ENCODE measurements at regions not wholly inside any gene's neighbourhood (a gene's known extent, or its start where the extent isn't known, plus 50 kb on each side); places are given as distances from the start of the nearest gene placed in this dataset.
"Not testable (repeated sequence)": the region's sequence is repeated elsewhere in the genome, so short reads cannot be mapped to it uniquely, and the experiment has no call there.

- no peak overlapping the region for H3K4me3 ChIP-seq (ENCODE audit: control insufficient read depth in 2 of 3, extremely low read depth in 1 of 3, insufficient read depth in 2 of 3, low read depth in 1 of 3, low read length in 3 of 3)
- H3K4me1 ChIP-seq (ENCODE audit: control insufficient read depth, extremely low read depth, insufficient read depth, low read length), result no peaks in the 10 kb centered on the region
- H4K20me1 ChIP-seq (ENCODE audit: control insufficient read depth, extremely low read depth, insufficient read depth, low read length), result no peaks in the 10 kb centered on the region
- no peaks in the 10 kb centered on the region for H3K9me1 ChIP-seq (ENCODE audit: control insufficient read depth, extremely low read depth, insufficient read depth, low read length)
- no peak overlapping the region for H3K9ac ChIP-seq (ENCODE audit: control insufficient read depth, extremely low read depth, insufficient read depth, low read length)
- FAIRE-seq (no peak), DNase-seq (ENCODE audit: low read depth, low spot score) (no peak)
- no peaks in the 10 kb centered on the region for H3K36me3 ChIP-seq (ENCODE audit: control insufficient read depth in 2 of 2, extremely low read depth in 1 of 2, insufficient read depth in 2 of 2, low read length in 2 of 2)
- no peak overlapping the region for H3K4me2 ChIP-seq (ENCODE audit: control insufficient read depth, extremely low read depth, insufficient read depth, low read depth, low read length)
- H3K9me3 ChIP-seq (ENCODE audit: control insufficient read depth, low read depth, low read length), result no peaks in the 10 kb centered on the region
- no peak overlapping the region for H3K27ac ChIP-seq (ENCODE audit: control insufficient read depth, insufficient read depth, low read length)
- dilution Hi-C loops (cut with MboI; ENCODE audit: extremely low pct_ligation_motif_present, low sequenced_read_pairs), result no loop called here
- no peaks in the 10 kb centered on the region for H3K79me2 ChIP-seq (ENCODE audit: control insufficient read depth, insufficient read depth, low read length)
- TF ChIP-seq EZH2 (IDR thresholded peaks at IDR 0.05; ENCODE audit: low read length), result no peak
- TF ChIP-seq CTCF (optimal IDR thresholded peaks at IDR 0.05 in 1 of 3, IDR thresholded peaks at IDR 0.05 in 1 of 3, conservative IDR thresholded peaks at IDR 0.05 in 1 of 3; ENCODE audit: extremely low read depth in 1 of 3, insufficient read depth in 2 of 3, low read length in 3 of 3), result no peak
- H2AFZ ChIP-seq (ENCODE audit: control insufficient read depth, low read length), result no peak overlapping the region
- no peaks in the 10 kb centered on the region for H3K27me3 ChIP-seq (ENCODE audit: control insufficient read depth, extremely low read depth, insufficient read depth, low read length)
Measured at GRCh38 chr4:170801771-170802170, 712.0 kb upstream of the AADAT start.

GRCh38 chr4:170794525-170794924 lies 704.8 kb upstream of the AADAT start:
- Histone ChIP-seq H3K9me3 (ENCODE audit: control insufficient read depth, low read depth, low read length) (no peaks in the 10 kb centered on the region), H4K20me1 (ENCODE audit: control insufficient read depth, extremely low read depth, insufficient read depth, low read length) (no peaks in the 10 kb centered on the region), H3K36me3 (ENCODE audit: control insufficient read depth in 2 of 2, extremely low read depth in 1 of 2, insufficient read depth in 2 of 2, low read length in 2 of 2) (no peaks in the 10 kb centered on the region), H2AFZ (ENCODE audit: control insufficient read depth, low read length) (no peak overlapping the region), H3K4me2 (ENCODE audit: control insufficient read depth, extremely low read depth, insufficient read depth, low read depth, low read length) (no peak overlapping the region), H3K9me1 (ENCODE audit: control insufficient read depth, extremely low read depth, insufficient read depth, low read length) (no peaks in the 10 kb centered on the region), H3K27me3 (ENCODE audit: control insufficient read depth, extremely low read depth, insufficient read depth, low read length) (no peaks in the 10 kb centered on the region), H3K79me2 (ENCODE audit: control insufficient read depth, insufficient read depth, low read length) (no peaks in the 10 kb centered on the region), H3K4me1 (ENCODE audit: control insufficient read depth, extremely low read depth, insufficient read depth, low read length) (no peaks in the 10 kb centered on the region), H3K9ac (ENCODE audit: control insufficient read depth, extremely low read depth, insufficient read depth, low read length) (no peak overlapping the region), H3K27ac (ENCODE audit: control insufficient read depth, insufficient read depth, low read length) (no peak overlapping the region), H3K4me3 (ENCODE audit: control insufficient read depth in 2 of 3, extremely low read depth in 1 of 3, insufficient read depth in 2 of 3, low read depth in 1 of 3, low read length in 3 of 3) (no peak overlapping the region)
- no peak for DNase-seq (ENCODE audit: low read depth, low spot score)
- no peak for FAIRE-seq
- dilution Hi-C loops (cut with MboI; ENCODE audit: extremely low pct_ligation_motif_present, low sequenced_read_pairs), result no loop called here
- TF ChIP-seq EZH2 (IDR thresholded peaks at IDR 0.05; ENCODE audit: low read length) (no peak), CTCF (optimal IDR thresholded peaks at IDR 0.05 in 1 of 3, IDR thresholded peaks at IDR 0.05 in 1 of 3, conservative IDR thresholded peaks at IDR 0.05 in 1 of 3; ENCODE audit: extremely low read depth in 1 of 3, insufficient read depth in 2 of 3, low read length in 3 of 3) (no peak)

GRCh38 chr4:170788540-170789051 lies 698.8 kb upstream of the AADAT start:
- H3K9me1 ChIP-seq (ENCODE audit: control insufficient read depth, extremely low read depth, insufficient read depth, low read length); FAIRE-seq; H3K27ac ChIP-seq (ENCODE audit: control insufficient read depth, insufficient read depth, low read length); H2AFZ ChIP-seq (ENCODE audit: control insufficient read depth, low read length); H3K27me3 ChIP-seq (ENCODE audit: control insufficient read depth, extremely low read depth, insufficient read depth, low read length); H3K36me3 ChIP-seq (ENCODE audit: control insufficient read depth in 2 of 2, extremely low read depth in 1 of 2, insufficient read depth in 2 of 2, low read length in 2 of 2); H3K4me1 ChIP-seq (ENCODE audit: control insufficient read depth, extremely low read depth, insufficient read depth, low read length); dilution Hi-C loops (cut with MboI; ENCODE audit: extremely low pct_ligation_motif_present, low sequenced_read_pairs); H3K79me2 ChIP-seq (ENCODE audit: control insufficient read depth, insufficient read depth, low read length); DNase-seq (ENCODE audit: low read depth, low spot score); H3K9me3 ChIP-seq (ENCODE audit: control insufficient read depth, low read depth, low read length); H3K9ac ChIP-seq (ENCODE audit: control insufficient read depth, extremely low read depth, insufficient read depth, low read length); H3K4me3 ChIP-seq (ENCODE audit: control insufficient read depth in 2 of 3, extremely low read depth in 1 of 3, insufficient read depth in 2 of 3, low read depth in 1 of 3, low read length in 3 of 3); H3K4me2 ChIP-seq (ENCODE audit: control insufficient read depth, extremely low read depth, insufficient read depth, low read depth, low read length); H4K20me1 ChIP-seq (ENCODE audit: control insufficient read depth, extremely low read depth, insufficient read depth, low read length): not testable (repeated sequence)
